ENCODE measurements at regions not wholly inside any gene's neighbourhood (a gene's known extent, or its start where the extent isn't known, plus 50 kb on each side); places are given as distances from the start of the nearest gene placed in this dataset.

DNA sequence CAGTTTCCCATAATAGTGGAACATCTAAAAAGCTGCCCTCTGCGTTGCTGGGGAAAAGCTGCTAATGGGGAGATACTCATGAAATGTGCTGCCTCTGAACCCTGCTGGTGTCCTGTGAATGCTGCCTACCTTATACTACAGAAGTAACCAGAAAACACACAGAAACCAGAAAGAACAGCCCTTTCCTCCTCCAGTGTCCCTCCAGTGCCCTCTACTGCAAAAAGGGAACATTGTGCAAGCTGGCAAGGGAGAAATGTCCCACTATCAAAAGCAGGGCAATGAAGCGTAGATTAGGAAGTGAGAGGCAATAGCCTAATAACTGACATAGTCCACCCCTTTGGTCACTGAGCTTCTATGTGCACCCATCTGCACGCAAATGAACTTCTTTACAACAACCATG, 162.7 kb upstream of the ETAA1 start:
- H3K27ac ChIP-seq: no peak overlapping the region
- no peaks in the 10 kb centered on the region for H3K27me3 ChIP-seq
- no peak overlapping the region for H3K4me3 ChIP-seq
- DNase-seq (no peak), ATAC-seq (no peak)
- no peaks in the 10 kb centered on the region for H3K9me3 ChIP-seq
- H3K36me3 ChIP-seq: no peaks in the 10 kb centered on the region
- TF ChIP-seq CTCF (IDR thresholded peaks at IDR 0.05 in 4 of 5, conservative IDR thresholded peaks at IDR 0.05 in 1 of 5) (no peak), POLR2A (IDR thresholded peaks at IDR 0.05) (no peak)
- intact Hi-C loops (cut with DNase I; ENCODE audit: low total_unique reads): no loop called here
- in situ Hi-C loops (cut with MboI; ENCODE audit: low sequenced_read_pairs in 4 of 4): no loop called here
- no peaks in the 10 kb centered on the region for H3K4me1 ChIP-seq

DNA sequence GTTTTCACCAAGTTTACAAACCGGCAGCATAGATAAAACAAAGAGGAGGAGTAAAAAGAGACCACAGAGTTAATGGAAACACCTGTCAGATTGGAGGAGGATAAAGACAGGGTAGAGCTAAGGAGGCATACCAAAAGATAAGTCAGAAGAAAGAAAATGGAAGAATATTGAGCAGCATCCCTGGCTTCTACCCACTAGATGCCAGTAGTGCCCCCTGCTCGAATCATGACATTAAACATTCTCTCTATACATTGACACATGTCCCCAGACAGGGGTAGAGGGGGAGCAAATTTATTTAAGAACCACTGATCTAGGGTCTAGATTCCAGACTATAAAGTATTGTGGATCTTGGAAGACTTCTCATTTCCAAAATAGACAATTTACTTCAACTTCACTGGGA, 159.8 kb upstream of the ETAA1 start:
- Histone ChIP-seq H3K36me3 (no peaks in the 10 kb centered on the region), H3K4me1 (no peaks in the 10 kb centered on the region), H3K27ac (no peak overlapping the region), H3K4me3 (no peak overlapping the region), H3K27me3 (no peaks in the 10 kb centered on the region), H3K9me3 (no peaks in the 10 kb centered on the region)
- DNase-seq (no peak), ATAC-seq (no peak)
- intact Hi-C loops (cut with DNase I; ENCODE audit: low total_unique reads) (no loop called here), in situ Hi-C loops (cut with MboI; ENCODE audit: low sequenced_read_pairs in 4 of 4) (no loop called here)
- TF ChIP-seq CTCF (IDR thresholded peaks at IDR 0.05 in 4 of 5, conservative IDR thresholded peaks at IDR 0.05 in 1 of 5) (no peak), POLR2A (IDR thresholded peaks at IDR 0.05) (no peak)

DNA sequence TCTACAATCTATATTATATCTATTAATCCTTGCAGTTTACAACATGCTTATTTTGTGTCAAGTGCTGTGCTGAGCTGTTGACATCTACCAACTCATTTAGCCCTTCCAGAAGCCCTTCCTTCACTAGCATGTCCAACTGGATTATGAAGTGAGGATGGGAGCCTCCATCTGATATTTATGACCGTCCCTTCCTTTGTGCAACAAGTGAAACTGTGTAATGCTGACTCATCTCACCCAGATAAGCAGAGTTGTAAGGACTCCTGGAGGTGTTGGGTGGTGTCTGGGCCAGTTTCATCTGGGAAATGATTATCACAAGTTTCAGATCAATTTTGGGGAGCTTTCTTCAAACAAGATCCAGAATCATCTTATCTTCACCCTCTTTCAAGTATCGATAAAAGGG, 156.6 kb upstream of the ETAA1 start:
- Histone ChIP-seq H3K4me3 (no peak overlapping the region), H3K27ac (no peak overlapping the region), H3K36me3 (no peaks in the 10 kb centered on the region), H3K9me3 (no peaks in the 10 kb centered on the region), H3K27me3 (no peaks in the 10 kb centered on the region), H3K4me1 (no peaks in the 10 kb centered on the region)
- DNase-seq (no peak), ATAC-seq (no peak)
- in situ Hi-C loops (cut with MboI; ENCODE audit: low sequenced_read_pairs in 4 of 4): no loop called here
- intact Hi-C loops (cut with DNase I; ENCODE audit: low total_unique reads): no loop called here
- TF ChIP-seq CTCF (IDR thresholded peaks at IDR 0.05 in 4 of 5, conservative IDR thresholded peaks at IDR 0.05 in 1 of 5) (no peak), POLR2A (IDR thresholded peaks at IDR 0.05) (no peak)

GRCh38 chr2:67241453-67241852, 155.7 kb upstream of the ETAA1 start:
- H3K4me1 ChIP-seq: no peaks in the 10 kb centered on the region
- ATAC-seq (no peak), DNase-seq (no peak)
- TF ChIP-seq CTCF (IDR thresholded peaks at IDR 0.05 in 4 of 5, conservative IDR thresholded peaks at IDR 0.05 in 1 of 5) (no peak), POLR2A (IDR thresholded peaks at IDR 0.05) (no peak)
- H3K27me3 ChIP-seq: no peaks in the 10 kb centered on the region
- H3K9me3 ChIP-seq: no peaks in the 10 kb centered on the region
- no peak overlapping the region for H3K4me3 ChIP-seq
- intact Hi-C loops (cut with DNase I; ENCODE audit: low total_unique reads): no loop called here
- H3K36me3 ChIP-seq: no peaks in the 10 kb centered on the region
- in situ Hi-C loops (cut with MboI; ENCODE audit: low sequenced_read_pairs in 4 of 4): no loop called here
- no peak overlapping the region for H3K27ac ChIP-seq

- Histone ChIP-seq H3K27me3 (no peaks in the 10 kb centered on the region), H3K36me3 (no peaks in the 10 kb centered on the region), H3K4me1 (no peaks in the 10 kb centered on the region), H3K9me3 (no peaks in the 10 kb centered on the region), H3K27ac (no peak overlapping the region), H3K4me3 (no peak overlapping the region)
- intact Hi-C loops (cut with DNase I; ENCODE audit: low total_unique reads): no loop called here
- TF ChIP-seq CTCF (IDR thresholded peaks at IDR 0.05 in 4 of 5, conservative IDR thresholded peaks at IDR 0.05 in 1 of 5): no peak
- TF ChIP-seq POLR2A (IDR thresholded peaks at IDR 0.05): no peak
- in situ Hi-C loops (cut with MboI; ENCODE audit: low sequenced_read_pairs in 4 of 4): no loop called here
- ATAC-seq: no peak
- DNase-seq: no peak
Measured at GRCh38 chr2:67242456-67242855, 154.7 kb upstream of the ETAA1 start.
